ENCODE measurements at regions not wholly inside any gene's neighbourhood (a gene's known extent, or its start where the extent isn't known, plus 50 kb on each side); places are given as distances from the start of the nearest gene placed in this dataset.

DNA sequence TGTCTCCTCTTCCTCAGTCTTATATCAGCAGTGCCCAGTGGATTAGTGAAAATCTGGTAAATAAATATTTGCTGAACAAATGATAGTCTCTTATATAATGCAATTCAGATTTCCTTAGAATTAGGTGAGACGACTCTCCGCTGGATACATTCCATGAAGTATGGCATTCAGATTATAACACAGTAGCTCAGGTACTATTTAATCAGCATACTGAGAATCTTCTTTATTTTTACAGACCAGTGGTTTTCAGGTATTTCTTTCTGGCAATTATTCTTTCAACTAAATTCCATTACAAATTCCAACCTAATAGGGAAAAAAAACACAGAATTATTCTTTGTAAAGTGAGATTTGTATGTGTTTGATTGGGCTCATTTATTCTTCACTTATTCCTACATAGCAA is 435.5 kb downstream of the TAF11L14 start:
- TF ChIP-seq POLR2AphosphoS5 (IDR thresholded peaks at IDR 0.05): no peak
- no peak for TF ChIP-seq POLR2A (IDR thresholded peaks at IDR 0.05)
- no peak for TF ChIP-seq CTCF (IDR thresholded peaks at IDR 0.05)
- TF ChIP-seq EP300 (IDR thresholded peaks at IDR 0.05): no peak
